A204.1 (cell line): ENCODE measurements at regions not wholly inside any gene's neighbourhood (a gene's known extent, or its start where the extent isn't known, plus 50 kb on each side); places are given as distances from the start of the nearest gene placed in this dataset.
A peak's percentile ranks its signal among the peaks of the same experiment; 100 is the strongest.
"Not testable (repeated sequence)": the region's sequence is repeated elsewhere in the genome, so short reads cannot be mapped to it uniquely, and the experiment has no call there.

Experiments
- FAIRE-seq: peaks from 2 replicates; lab custom pipeline; 2012; peaks lifted over from hg19 to GRCh38; lab: Jason Lieb, UNC

DNA sequence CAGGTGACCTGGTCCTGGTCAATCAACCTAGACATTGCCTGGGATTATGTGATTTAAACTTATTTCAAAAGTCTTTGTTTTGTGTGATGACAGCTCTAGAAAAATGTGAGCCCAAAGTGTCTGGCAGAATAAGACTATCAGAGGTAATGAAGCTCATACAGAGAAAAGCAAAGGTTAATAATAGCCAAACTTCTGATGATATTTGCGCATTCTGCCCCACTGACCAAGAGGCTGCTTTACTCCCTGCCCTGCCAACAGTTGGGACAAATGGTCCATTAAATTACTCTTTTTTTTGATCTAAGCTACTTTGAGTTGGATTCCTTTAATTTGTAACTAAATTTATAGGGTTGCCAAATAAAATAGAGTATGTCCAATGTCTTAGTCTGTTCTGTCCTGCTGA is 911.2 kb downstream of the MCTP2 start:
- no peak for FAIRE-seq

GRCh38 chr15:95146481-95146880 is 915.1 kb downstream of the MCTP2 start:
- no peak for FAIRE-seq

GRCh38 chr15:95148183-95148582 is 916.8 kb downstream of the MCTP2 start:
- FAIRE-seq = no peak

- no peak for FAIRE-seq
Observed at GRCh38 chr15:95149036-95149435, 917.7 kb downstream of the MCTP2 start.

GRCh38 chr15:95149771-95150170 is 918.4 kb downstream of the MCTP2 start:
- FAIRE-seq = no peak

GRCh38 chr15:95150466-95150865 is 919.1 kb downstream of the MCTP2 start:
- no peak for FAIRE-seq

DNA sequence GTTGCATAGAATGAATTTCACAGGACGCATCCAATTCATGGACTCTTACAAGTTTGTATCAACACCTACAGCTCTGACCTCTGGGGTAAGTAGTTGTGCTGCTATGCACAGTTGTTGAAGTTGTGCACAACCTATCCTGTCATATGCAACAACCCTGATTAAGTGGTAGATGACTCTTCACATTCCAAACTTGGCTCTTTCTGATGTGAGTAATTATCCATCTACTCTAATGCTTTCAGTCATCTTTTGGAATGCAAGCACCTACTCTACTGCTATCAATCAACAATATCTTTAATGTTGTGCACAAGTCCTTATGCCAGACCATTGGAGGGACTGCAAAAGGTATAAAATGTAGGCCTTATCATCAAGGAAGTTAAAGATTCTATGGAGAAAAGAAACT is 921.4 kb downstream of the MCTP2 start:
- FAIRE-seq = no peak

DNA sequence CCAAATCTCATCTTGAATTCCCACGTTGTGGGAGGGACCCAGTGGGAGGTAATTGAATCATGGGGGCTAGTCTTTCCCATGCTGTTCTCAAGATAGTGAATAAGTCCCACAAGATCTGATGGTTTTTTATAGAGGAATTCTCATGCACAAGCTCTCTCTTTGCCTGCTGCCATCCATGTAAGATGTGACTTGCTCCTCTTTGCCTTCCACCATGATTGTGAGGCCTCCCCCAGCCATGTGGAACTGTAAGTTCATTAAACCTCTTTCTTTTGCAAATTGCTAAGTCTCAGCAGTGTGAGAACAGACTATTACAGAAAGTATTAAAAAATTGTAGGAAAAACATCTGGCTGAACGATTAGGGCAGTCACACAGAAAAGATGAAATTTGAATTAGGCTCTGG is 921.8 kb downstream of the MCTP2 start:
- FAIRE-seq = not testable (repeated sequence)

- FAIRE-seq = no peak
Observed at GRCh38 chr15:95160316-95160715, 929.0 kb downstream of the MCTP2 start.

DNA sequence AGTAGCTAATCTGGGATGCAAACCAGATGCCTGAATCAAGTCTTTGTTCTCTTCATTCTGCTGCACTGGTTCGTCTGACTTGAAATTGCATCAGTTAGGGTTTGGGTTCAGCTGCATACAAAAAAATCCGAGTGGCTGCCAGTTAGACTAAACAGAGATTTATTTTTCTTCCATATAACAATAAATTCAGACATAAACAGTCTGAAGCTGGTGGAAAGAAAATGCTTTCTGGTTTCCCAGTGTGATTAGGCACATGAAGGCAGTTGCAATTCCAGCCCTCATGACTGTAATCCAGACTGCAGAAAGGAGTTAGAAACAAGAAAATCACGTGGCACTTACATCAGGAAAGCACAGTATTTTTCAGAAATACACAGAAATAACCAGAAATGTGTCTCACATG is 930.7 kb downstream of the MCTP2 start:
- FAIRE-seq = no peak

GRCh38 chr15:95162531-95162930 is 931.2 kb downstream of the MCTP2 start:
- no peak for FAIRE-seq

GRCh38 chr15:95162967-95163531 is 931.7 kb downstream of the MCTP2 start:
- no peak for FAIRE-seq

- no peak for FAIRE-seq
Observed at GRCh38 chr15:95168152-95168551, 936.8 kb downstream of the MCTP2 start.

GRCh38 chr15:95168951-95169431 is 937.6 kb downstream of the MCTP2 start:
- FAIRE-seq = no peak

DNA sequence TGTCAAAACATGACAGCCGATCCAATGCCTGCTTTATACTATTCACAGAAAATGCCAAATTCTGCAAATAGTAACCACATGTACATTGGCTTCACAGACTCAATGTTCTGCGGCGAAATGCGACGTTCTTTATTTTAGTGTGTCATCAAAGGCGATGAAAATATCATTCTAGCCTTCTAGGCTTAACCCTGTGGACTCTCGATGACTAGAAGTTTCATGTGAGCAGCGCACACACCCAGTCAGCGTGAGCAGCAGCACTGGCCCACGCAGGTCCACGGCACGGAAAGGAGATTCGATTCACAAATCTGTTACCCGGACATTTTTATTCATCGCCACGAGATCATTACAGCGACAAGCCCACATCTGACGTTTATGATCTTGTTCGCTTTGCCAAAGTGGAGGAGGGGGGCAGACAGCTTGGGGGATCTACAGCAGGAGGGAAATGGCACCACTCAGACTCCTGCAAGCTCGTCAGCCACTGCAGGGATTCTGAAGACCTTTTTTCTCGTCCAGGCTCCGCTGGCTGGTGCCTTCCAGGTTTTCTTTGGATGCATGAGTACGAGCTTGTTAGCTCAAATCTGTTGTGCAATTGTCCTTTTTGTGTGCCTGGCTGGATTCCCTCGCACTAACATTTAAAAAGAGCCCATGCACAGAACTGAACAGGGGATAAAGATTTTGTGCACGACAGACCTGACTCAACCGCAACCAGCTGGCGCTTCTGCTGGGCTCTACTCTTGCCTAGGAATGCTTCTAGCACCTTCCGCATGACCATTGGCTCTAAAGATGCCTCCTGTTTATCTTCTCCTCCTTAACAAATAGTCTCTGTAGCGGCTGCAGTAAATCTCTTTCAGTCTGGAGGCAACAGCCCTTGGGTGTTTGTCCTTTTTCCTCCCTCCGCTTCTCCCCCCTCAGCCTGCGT is 938.4 kb downstream of the MCTP2 start:
- FAIRE-seq = no peak

DNA sequence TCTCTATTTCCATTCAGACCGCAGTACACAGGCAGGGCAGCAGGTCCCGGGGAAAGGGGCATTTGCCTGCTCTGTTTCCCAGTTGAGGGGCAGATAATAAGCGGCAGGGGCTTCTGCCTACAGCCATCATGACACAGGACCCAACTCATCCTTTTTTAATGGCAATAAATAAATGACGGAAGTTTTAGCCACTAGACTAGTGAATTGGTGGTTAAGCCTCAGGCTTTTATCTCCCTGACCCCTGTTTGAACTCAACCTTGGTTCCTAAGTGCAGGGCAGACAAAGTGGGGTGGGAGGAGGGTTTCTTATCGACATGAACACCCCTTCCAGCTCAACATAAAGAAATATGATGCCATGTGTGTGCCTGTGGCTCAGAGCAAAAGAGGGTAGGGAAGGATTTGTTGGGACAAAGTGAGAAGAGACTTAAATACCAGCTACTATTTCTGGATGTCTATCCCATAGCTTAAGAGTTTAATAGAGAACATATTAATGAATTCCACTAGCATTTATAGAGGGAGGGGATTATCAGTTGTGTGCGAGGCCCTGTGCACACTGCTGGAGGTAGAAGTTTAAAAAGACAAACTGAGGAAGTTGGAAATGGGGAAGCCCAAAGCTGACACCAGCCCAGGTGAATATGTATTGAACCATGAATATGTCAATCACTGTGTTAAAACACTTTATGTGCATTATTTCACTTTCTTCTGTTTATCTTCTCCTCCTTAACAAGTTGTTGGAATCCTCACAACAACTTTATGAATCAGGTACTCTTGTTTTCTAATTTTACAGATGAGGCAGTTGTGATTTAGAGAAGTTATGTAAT is 939.4 kb downstream of the MCTP2 start:
- no peak for FAIRE-seq

- no peak for FAIRE-seq
Observed at GRCh38 chr15:95171564-95171963, 940.2 kb downstream of the MCTP2 start.

DNA sequence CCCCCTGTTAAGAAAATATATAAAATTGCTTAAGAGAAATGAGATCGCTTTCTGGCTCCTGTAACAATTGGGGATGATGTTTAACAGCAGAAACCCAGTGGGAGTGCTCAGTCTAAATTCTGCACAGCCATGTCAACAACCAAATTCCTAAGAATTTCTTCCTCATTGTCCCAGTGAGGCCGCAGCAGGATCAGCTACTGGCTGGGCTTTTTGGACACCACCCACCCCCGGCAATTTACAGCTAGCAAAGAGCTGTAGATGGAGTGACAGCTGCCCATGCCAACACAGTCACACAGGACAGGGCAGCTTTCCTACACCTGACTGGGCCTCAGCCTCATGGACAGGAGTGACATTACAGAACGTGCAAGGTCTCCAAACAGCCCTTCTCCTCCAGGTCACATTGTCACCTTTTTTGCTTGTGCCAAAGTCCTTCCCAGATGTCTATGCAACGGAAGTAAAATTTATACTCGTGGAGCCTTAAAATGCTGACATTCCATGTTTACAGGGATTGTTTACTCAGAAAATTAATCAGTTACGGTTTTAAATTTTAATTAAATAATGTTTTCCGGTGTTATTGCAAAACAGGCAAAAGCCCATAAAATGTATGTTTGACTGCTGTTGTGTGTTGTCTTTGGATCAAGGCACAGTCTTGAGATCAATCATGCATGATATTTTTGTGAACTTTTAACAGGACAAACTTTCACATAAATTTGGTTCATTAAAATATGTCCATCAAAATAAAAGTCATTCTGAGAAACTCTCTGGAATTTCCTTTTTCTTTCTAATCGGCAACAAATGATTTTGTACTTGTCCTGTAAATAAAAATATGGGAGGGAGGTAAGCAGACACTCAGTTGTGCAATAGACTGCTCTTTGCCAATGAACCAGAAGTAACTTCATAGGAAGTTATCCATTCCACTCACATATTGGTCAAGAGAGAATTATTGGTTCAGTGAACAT is 943.2 kb downstream of the MCTP2 start:
- no peak for FAIRE-seq

- no peak for FAIRE-seq
Observed at GRCh38 chr15:95175914-95176658, 944.7 kb downstream of the MCTP2 start.

GRCh38 chr15:95176794-95177577 is 945.6 kb downstream of the MCTP2 start:
- peak; percentile 56 for FAIRE-seq
